ENCODE measurements at regions not wholly inside any gene's neighbourhood (a gene's known extent, or its start where the extent isn't known, plus 50 kb on each side); places are given as distances from the start of the nearest gene placed in this dataset. TPM values are rescaled to one million over a fixed set of nuclear protein-coding genes. Genes with fewer than 3 reads are reported as not detected.

DNA sequence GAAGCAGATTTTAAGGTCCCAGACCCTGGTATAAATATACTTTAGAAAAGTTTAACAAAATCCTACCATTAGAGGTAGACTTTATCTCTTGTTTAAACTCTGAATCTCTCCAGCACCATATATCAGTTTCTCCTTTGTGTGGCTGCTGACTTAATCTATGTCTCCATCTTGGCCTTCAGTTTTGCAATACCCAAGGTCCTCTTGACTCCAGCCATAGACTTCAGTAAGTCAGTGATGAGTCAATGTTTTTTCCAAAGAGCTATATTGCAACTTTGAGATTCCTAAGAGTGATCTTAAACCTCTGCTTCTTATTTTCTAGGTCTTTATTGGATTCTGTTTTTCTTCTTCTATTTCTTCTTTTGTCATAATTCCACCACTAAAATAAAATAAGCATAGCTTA is 50.8 kb upstream of the ADGRL3 start:
- Mint-ChIP-seq H3K4me3 (ENCODE audit: unreplicated experiment) (no peak overlapping the region), H3K27me3 (ENCODE audit: unreplicated experiment) (no peaks in the 10 kb centered on the region), H3K9me3 (ENCODE audit: unreplicated experiment) (no peaks in the 10 kb centered on the region), H3K4me1 (ENCODE audit: unreplicated experiment) (peaks cover 14% of the 10 kb centered on the region), H3K27ac (ENCODE audit: unreplicated experiment) (no peak overlapping the region), H3K36me3 (ENCODE audit: unreplicated experiment) (no peaks in the 10 kb centered on the region)
- TF ChIP-seq, protein P1, sequence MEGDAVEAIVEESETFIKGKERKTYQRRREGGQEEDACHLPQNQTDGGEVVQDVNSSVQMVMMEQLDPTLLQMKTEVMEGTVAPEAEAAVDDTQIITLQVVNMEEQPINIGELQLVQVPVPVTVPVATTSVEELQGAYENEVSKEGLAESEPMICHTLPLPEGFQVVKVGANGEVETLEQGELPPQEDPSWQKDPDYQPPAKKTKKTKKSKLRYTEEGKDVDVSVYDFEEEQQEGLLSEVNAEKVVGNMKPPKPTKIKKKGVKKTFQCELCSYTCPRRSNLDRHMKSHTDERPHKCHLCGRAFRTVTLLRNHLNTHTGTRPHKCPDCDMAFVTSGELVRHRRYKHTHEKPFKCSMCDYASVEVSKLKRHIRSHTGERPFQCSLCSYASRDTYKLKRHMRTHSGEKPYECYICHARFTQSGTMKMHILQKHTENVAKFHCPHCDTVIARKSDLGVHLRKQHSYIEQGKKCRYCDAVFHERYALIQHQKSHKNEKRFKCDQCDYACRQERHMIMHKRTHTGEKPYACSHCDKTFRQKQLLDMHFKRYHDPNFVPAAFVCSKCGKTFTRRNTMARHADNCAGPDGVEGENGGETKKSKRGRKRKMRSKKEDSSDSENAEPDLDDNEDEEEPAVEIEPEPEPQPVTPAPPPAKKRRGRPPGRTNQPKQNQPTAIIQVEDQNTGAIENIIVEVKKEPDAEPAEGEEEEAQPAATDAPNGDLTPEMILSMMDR (IDR thresholded peaks at IDR 0.05), result no peak
- DNase-seq (ENCODE audit: extremely low spot score, unreplicated experiment), result no peak

Small RNA genes lying in the stretch of these regions (microRNA-seq; reads per million reads assigned to microRNA genes)
- not detected for gene MIR548AG1 (ENCODE audit: unreplicated experiment)
